OCI-LY7 (cell line): ENCODE measurements at regions not wholly inside any gene's neighbourhood (a gene's known extent, or its start where the extent isn't known, plus 50 kb on each side); places are given as distances from the start of the nearest gene placed in this dataset.

Experiments used
- BruUV-seq: library from RNA; stranded (reverse); fragments of 400-500 nt; replicated peaks from 2 replicates; lab custom pipeline; 2021; lab: Mats Ljungman, UMichigan
- CTCF ChIA-PET: fragments of 300-600 bp; sonication (Branson Sonifier 250); formaldehyde crosslinking; loops from one replicate; lab custom pipeline; 2022; ENCODE audit warnings: antibody characterized with exemption; ENCODE audit not compliant: unreplicated experiment; lab: Charles Lee
- POLR2A ChIA-PET: fragments of 300-600 bp; sonication (Branson Sonifier 250); formaldehyde crosslinking; loops from one replicate; lab custom pipeline; 2022; ENCODE audit warnings: antibody characterized with exemption; lab: Charles Lee
- DNase-seq: peaks from one replicate; pipeline ENCODE4 v3.0.0-alpha.2; 2015; ENCODE audit warnings: low spot score
- H2AFZ ChIP-seq: fragments of 200-600 bp; sonication (generic), shearing (Covaris generic); 2 replicates; pipeline ENCODE4 v1.6.1; 2014; ENCODE audit warnings: mild to moderate bottlenecking, antibody characterized with exemption, low read length, moderate library complexity
- H3K27ac ChIP-seq: fragments of 200-600 bp; sonication (generic); 2 replicates; pipeline ENCODE4 v1.5.1; 2014; ENCODE audit warnings: mixed run types, low read depth, mild to moderate bottlenecking, moderate library complexity, low read length, inconsistent platforms; ENCODE audit not compliant: poor library complexity, severe bottlenecking
- H3K36me3 ChIP-seq: fragments of 200-600 bp; sonication (generic); 2 replicates; pipeline ENCODE4 v1.6.1; 2014; ENCODE audit warnings: mild to moderate bottlenecking, antibody characterized with exemption, low read length, moderate library complexity, mixed read lengths; ENCODE audit not compliant: insufficient read depth
- H3K4me1 ChIP-seq: fragments of 200-600 bp; sonication (generic); 2 replicates; pipeline ENCODE4 v1.5.1; 2014; ENCODE audit warnings: mild to moderate bottlenecking, low read length; ENCODE audit not compliant: insufficient read depth, poor library complexity, severe bottlenecking
- H3K4me2 ChIP-seq: fragments of 200-600 bp; sonication (generic); 2 replicates; pipeline ENCODE4 v1.6.1; 2014; ENCODE audit warnings: mild to moderate bottlenecking, low read length
- H3K4me3 ChIP-seq: fragments of 200-600 bp; sonication (generic); 2 replicates; pipeline ENCODE4 v1.5.1; 2014; ENCODE audit warnings: mild to moderate bottlenecking, low read depth, low read length; ENCODE audit not compliant: poor library complexity, severe bottlenecking
- H3K79me2 ChIP-seq: fragments of 200-600 bp; sonication (generic); 2 replicates; pipeline ENCODE4 v1.6.1; 2016; ENCODE audit warnings: low read depth, mild to moderate bottlenecking, low read length, moderate library complexity, mixed read lengths; ENCODE audit not compliant: insufficient read depth
- H3K9me2 ChIP-seq: fragments of 200-600 bp; sonication (generic); 2 replicates; pipeline ENCODE4 v1.6.1; 2016; ENCODE audit warnings: mild to moderate bottlenecking, low read length, mixed read lengths; ENCODE audit not compliant: insufficient read depth
- H3K9me3 ChIP-seq: fragments of 200-600 bp; sonication (generic); 2 replicates; pipeline ENCODE4 v1.6.1; 2014; ENCODE audit warnings: mild to moderate bottlenecking, mixed run types, low read length, mixed read lengths
- H4K20me1 ChIP-seq: fragments of 200-600 bp; sonication (generic); 2 replicates; pipeline ENCODE4 v1.6.1; 2014; ENCODE audit warnings: mild to moderate bottlenecking, antibody characterized with exemption, low read length, moderate library complexity, mixed read lengths; ENCODE audit not compliant: insufficient read depth
- CTCF ChIP-seq: fragments of 200-600 bp; sonication (generic); conservative IDR thresholded peaks from 2 replicates; pipeline ENCODE4 v1.5.1; 2014; ENCODE audit warnings: mild to moderate bottlenecking, antibody characterized with exemption, low read length, moderate library complexity, mixed read lengths
- EZH2phosphoT487 ChIP-seq: fragments of 200-600 bp; sonication (generic); IDR thresholded peaks from 2 replicates; pipeline ENCODE4 v1.6.1; 2018; ENCODE audit warnings: low read depth, borderline replicate concordance, mild to moderate bottlenecking, mixed run types, antibody characterized with exemption, low read length, moderate library complexity, mixed read lengths
- intact Hi-C: fragments of 100-400 bp; cut with micrococcal nuclease; formaldehyde crosslinking; loops from one replicate; pipeline ENCODE4 v1.10.0; 2022; ENCODE audit not compliant: unreplicated experiment

- ChIA-PET CTCF (no interaction called here), POLR2A (interaction anchor here (0.6 kb wide), 1 partner anchor 1623 kb away, joined by 3 read pairs; no protein-coding TSS in a partner anchor)
- DNase-seq = no peak
- Histone ChIP-seq H3K4me3 (no peak overlapping the region), H4K20me1 (no peaks in the 10 kb centered on the region), H3K9me2 (no peaks in the 10 kb centered on the region), H3K27ac (no peak overlapping the region), H2AFZ (no peak overlapping the region), H3K36me3 (no peaks in the 10 kb centered on the region), H3K4me2 (no peak overlapping the region), H3K79me2 (no peaks in the 10 kb centered on the region), H3K9me3 (no peaks in the 10 kb centered on the region), H3K4me1 (no peaks in the 10 kb centered on the region)
- intact Hi-C loops = no loop called here
- TF ChIP-seq CTCF = no peak
- TF ChIP-seq EZH2phosphoT487 = no peak
- no TSS peak for BruUV-seq
Observed at GRCh38 chr2:183998041-183998796, 600.1 kb upstream of the ZNF804A start.

- BruUV-seq = no TSS peak
- H3K9me3 ChIP-seq = no peaks in the 10 kb centered on the region
- no peaks in the 10 kb centered on the region for H3K9me2 ChIP-seq
- TF ChIP-seq CTCF (no peak), EZH2phosphoT487 (no peak)
- no peak overlapping the region for H3K4me3 ChIP-seq
- POLR2A ChIA-PET = interaction anchor here (0.6 kb wide), 1 partner anchor 1623 kb away, joined by 3 read pairs; no protein-coding TSS in a partner anchor
- no peak overlapping the region for H3K27ac ChIP-seq
- intact Hi-C loops = no loop called here
- no peaks in the 10 kb centered on the region for H4K20me1 ChIP-seq
- no peaks in the 10 kb centered on the region for H3K4me1 ChIP-seq
- no peaks in the 10 kb centered on the region for H3K79me2 ChIP-seq
- H2AFZ ChIP-seq = no peak overlapping the region
- no peak for DNase-seq
- no peaks in the 10 kb centered on the region for H3K36me3 ChIP-seq
- CTCF ChIA-PET = no interaction called here
- no peak overlapping the region for H3K4me2 ChIP-seq
Observed at GRCh38 chr2:183998797-183999190, 599.5 kb upstream of the ZNF804A start.

- Histone ChIP-seq H2AFZ (no peak overlapping the region), H3K4me1 (no peaks in the 10 kb centered on the region), H3K27ac (no peak overlapping the region), H3K9me2 (no peaks in the 10 kb centered on the region), H3K79me2 (no peaks in the 10 kb centered on the region), H3K4me3 (no peak overlapping the region), H3K4me2 (no peak overlapping the region), H3K9me3 (no peaks in the 10 kb centered on the region), H4K20me1 (no peaks in the 10 kb centered on the region), H3K36me3 (no peaks in the 10 kb centered on the region)
- TF ChIP-seq EZH2phosphoT487 (no peak), CTCF (no peak)
- POLR2A ChIA-PET = interaction anchor here (0.5 kb wide), 1 partner anchor 43 kb away, joined by 3 read pairs; no protein-coding TSS in a partner anchor
- no TSS peak for BruUV-seq
- no peak for DNase-seq
- intact Hi-C loops = no loop called here
- CTCF ChIA-PET = no interaction called here
Observed at GRCh38 chr2:184004289-184004947, 593.9 kb upstream of the ZNF804A start.
